T-cell (primary cell): ENCODE measurements at regions not wholly inside any gene's neighbourhood (a gene's known extent, or its start where the extent isn't known, plus 50 kb on each side); places are given as distances from the start of the nearest gene placed in this dataset.

ENCODE experiments used
- ATAC-seq, 4 experiments: fragments of 200-7000 bp in 3 of 4; fragments of 150-1000 bp in 1 of 4; cut with Tn5 transposase; replicated peaks in 1 of 4; 1 replicate in 3 of 4; 2 replicates in 1 of 4; pipeline ENCODE4 v1.10.0; 2021; ENCODE audit warnings: moderate library complexity in 3 of 4, mild to moderate bottlenecking in 2 of 4, moderate number of reproducible peaks in 1 of 4
- CTCF ChIA-PET, 2 donors: fragments of 300-600 bp; sonication (Branson Sonifier 250); formaldehyde crosslinking; loops; one replicate each; lab custom pipeline; 2022; ENCODE audit warnings: antibody characterized with exemption in 2 of 2; lab: Charles Lee
- POLR2A ChIA-PET, 2 donors: fragments of 300-600 bp; sonication (Branson Sonifier 250); formaldehyde crosslinking; loops; one replicate each; lab custom pipeline; 2022; ENCODE audit warnings: antibody characterized with exemption in 2 of 2; lab: Charles Lee
- DNase-seq, 35 experiments: peaks; one replicate each; pipeline versions ENCODE4 v3.0.0 to v3.0.0-alpha.2; 2013 to 2023
- H3K27ac ChIP-seq: one replicate; pipeline ENCODE4 v1.5.1; 2013; ENCODE audit warnings: low read length
- H3K27me3 ChIP-seq, 2 experiments: replicated peaks in 1 of 2; 1 replicate in 1 of 2; 2 replicates in 1 of 2; pipeline versions ENCODE4 v1.6.1 to v1.7.0; 2013; ENCODE audit warnings: low read length in 1 of 2, mixed read lengths in 1 of 2; ENCODE audit not compliant: control insufficient read depth in 2 of 2, insufficient read depth in 2 of 2; ENCODE audit errors: extremely low read depth in 1 of 2
- H3K36me3 ChIP-seq, 2 donors: 1 replicate in 1 of 2; 2 replicates in 1 of 2; pipeline versions ENCODE4 v1.6.1 to v1.7.0; 2013; ENCODE audit warnings: low read length in 1 of 2; ENCODE audit not compliant: control insufficient read depth in 2 of 2, insufficient read depth in 1 of 2; ENCODE audit errors: extremely low read depth in 1 of 2
- H3K4me1 ChIP-seq, 2 experiments: 1 replicate in 1 of 2; 2 replicates in 1 of 2; pipeline versions ENCODE4 v1.6.1 to v1.7.0; 2013; ENCODE audit warnings: low read length in 2 of 2, mixed read lengths in 1 of 2; ENCODE audit not compliant: insufficient read depth in 2 of 2, control insufficient read depth in 1 of 2; ENCODE audit errors: extremely low read depth in 1 of 2
- H3K4me3 ChIP-seq, 2 donors: 1 replicate in 1 of 2; 2 replicates in 1 of 2; pipeline versions ENCODE4 v1.5.1 to v1.7.0; 2013; ENCODE audit warnings: mild to moderate bottlenecking in 2 of 2, low read length in 1 of 2, moderate library complexity in 1 of 2; ENCODE audit not compliant: control insufficient read depth in 1 of 2; ENCODE audit errors: extremely low read depth in 1 of 2
- H3K9me3 ChIP-seq: 2 replicates; pipeline ENCODE4 v1.7.0; 2013
- H3K27ac Mint-ChIP-seq, 2 donors: one replicate each; pipeline ENCODE4 v1.8.0; 2020 to 2021; ENCODE audit warnings: mild to moderate bottlenecking in 2 of 2, mixed read lengths in 2 of 2
- H3K27me3 Mint-ChIP-seq, 2 donors: one replicate each; pipeline ENCODE4 v1.8.0; 2021 to 2022; ENCODE audit warnings: mixed read lengths in 2 of 2
- H3K36me3 Mint-ChIP-seq: one replicate; pipeline ENCODE4 v1.8.0; 2021; ENCODE audit warnings: mixed read lengths
- H3K4me1 Mint-ChIP-seq, 3 donors: one replicate each; pipeline ENCODE4 v1.8.0; 2020 to 2022; ENCODE audit warnings: mixed read lengths in 3 of 3, mild to moderate bottlenecking in 1 of 3
- H3K4me3 Mint-ChIP-seq, 3 donors: one replicate each; pipeline ENCODE4 v1.8.0; 2020 to 2022; ENCODE audit warnings: mild to moderate bottlenecking in 3 of 3, mixed read lengths in 3 of 3, moderate library complexity in 3 of 3
- H3K9me3 Mint-ChIP-seq, 3 donors: one replicate each; pipeline ENCODE4 v1.8.0; 2020 to 2022; ENCODE audit warnings: mixed read lengths in 3 of 3
- WGBS: methylation state at CpG from one replicate; pipeline ENCODE4 v1.1.5; 2013; ENCODE audit warnings: missing lambda C conversion rate; ENCODE audit not compliant: insufficient coverage; 5-methylcytosine and 5-hydroxymethylcytosine counted together

GRCh38 chr1:38464071-38464661, 395.4 kb downstream of the RRAGC start:
- Mint-ChIP-seq H3K36me3 (no peaks in the 10 kb centered on the region), H3K27me3 (peaks cover 25 to 37% of the 10 kb centered on the region in 2 donors), H3K9me3 (peaks cover 0 to 5% (median 2%) of the 10 kb centered on the region in 3 donors), H3K4me3 (no peak overlapping the region), H3K4me1 (no peaks in the 10 kb centered on the region), H3K27ac (no peak overlapping the region)
- ATAC-seq, result no peak
- POLR2A ChIA-PET, result no interaction called here
- CTCF ChIA-PET, result no interaction called here
- DNase-seq, result no peak
- no peaks in the 10 kb centered on the region for H3K9me3 ChIP-seq
- no peak overlapping the region for H3K4me3 ChIP-seq
- 66% methylated on average over 4 of the region's 7 CpGs for WGBS
- H3K36me3 ChIP-seq, result no peaks in the 10 kb centered on the region
- H3K27me3 ChIP-seq, result peaks cover 2 to 6% of the 10 kb centered on the region in 2 experiments
- no peaks in the 10 kb centered on the region for H3K4me1 ChIP-seq
- H3K27ac ChIP-seq, result no peak overlapping the region

GRCh38 chr1:38463074-38463473, 396.5 kb downstream of the RRAGC start:
- H3K4me3 ChIP-seq, result no peak overlapping the region
- DNase-seq, result no peak
- ChIA-PET CTCF (no interaction called here), POLR2A (no interaction called here)
- Mint-ChIP-seq H3K9me3 (peaks cover 0 to 5% (median 2%) of the 10 kb centered on the region in 3 donors), H3K4me1 (no peaks in the 10 kb centered on the region), H3K4me3 (no peak overlapping the region), H3K27ac (no peak overlapping the region), H3K27me3 (peaks cover 22 to 32% of the 10 kb centered on the region in 2 donors), H3K36me3 (no peaks in the 10 kb centered on the region)
- H3K9me3 ChIP-seq, result no peaks in the 10 kb centered on the region
- H3K36me3 ChIP-seq, result no peaks in the 10 kb centered on the region
- H3K27ac ChIP-seq, result no peak overlapping the region
- ATAC-seq, result no peak
- no peaks in the 10 kb centered on the region for H3K4me1 ChIP-seq
- H3K27me3 ChIP-seq, result peaks cover 2 to 3% of the 10 kb centered on the region in 2 experiments

- no peaks in the 10 kb centered on the region for H3K36me3 Mint-ChIP-seq
- no peak for ATAC-seq
- H3K4me1 ChIP-seq, result no peaks in the 10 kb centered on the region
- H3K9me3 ChIP-seq, result no peaks in the 10 kb centered on the region
- H3K27ac Mint-ChIP-seq, result no peak overlapping the region
- H3K4me3 Mint-ChIP-seq, result no peak overlapping the region
- POLR2A ChIA-PET, result no interaction called here
- DNase-seq, result no peak
- peaks cover 6 to 30% of the 10 kb centered on the region in 2 donors for H3K27me3 Mint-ChIP-seq
- no peak overlapping the region for H3K4me3 ChIP-seq
- no peak overlapping the region for H3K27ac ChIP-seq
- WGBS, result 72% methylated on average over 2 of the region's 2 CpGs
- peaks cover 0 to 19% of the 10 kb centered on the region in 2 experiments for H3K27me3 ChIP-seq
- H3K36me3 ChIP-seq, result no peaks in the 10 kb centered on the region
- H3K9me3 Mint-ChIP-seq, result no peaks in the 10 kb centered on the region
- H3K4me1 Mint-ChIP-seq, result no peaks in the 10 kb centered on the region
- CTCF ChIA-PET, result no interaction called here
Observed at GRCh38 chr1:38456531-38456876, 403.1 kb downstream of the RRAGC start.

- Histone ChIP-seq H3K27me3 (peaks cover 0 to 19% of the 10 kb centered on the region in 2 experiments), H3K9me3 (no peaks in the 10 kb centered on the region), H3K4me1 (no peaks in the 10 kb centered on the region), H3K27ac (no peak overlapping the region), H3K36me3 (no peaks in the 10 kb centered on the region), H3K4me3 (no peak overlapping the region)
- POLR2A ChIA-PET, result no interaction called here
- CTCF ChIA-PET, result no interaction called here
- no peak overlapping the region for H3K4me3 Mint-ChIP-seq
- 83% methylated on average over 15 of the region's 16 CpGs for WGBS
- DNase-seq (no peak), ATAC-seq (no peak)
- peaks cover 6 to 32% of the 10 kb centered on the region in 2 donors for H3K27me3 Mint-ChIP-seq
- no peaks in the 10 kb centered on the region for H3K9me3 Mint-ChIP-seq
- no peaks in the 10 kb centered on the region for H3K36me3 Mint-ChIP-seq
- no peaks in the 10 kb centered on the region for H3K4me1 Mint-ChIP-seq
- H3K27ac Mint-ChIP-seq, result no peak overlapping the region
Observed at GRCh38 chr1:38455829-38456530, 403.6 kb downstream of the RRAGC start.

- H3K4me3 Mint-ChIP-seq, result no peak overlapping the region
- no peak overlapping the region for H3K27ac Mint-ChIP-seq
- no peak for ATAC-seq
- Histone ChIP-seq H3K36me3 (no peaks in the 10 kb centered on the region), H3K27ac (no peak overlapping the region), H3K4me1 (no peaks in the 10 kb centered on the region), H3K9me3 (no peaks in the 10 kb centered on the region), H3K4me3 (no peak overlapping the region), H3K27me3 (peaks cover 0 to 21% of the 10 kb centered on the region in 2 experiments)
- 88% methylated on average over 7 of the region's 9 CpGs for WGBS
- H3K36me3 Mint-ChIP-seq, result no peaks in the 10 kb centered on the region
- POLR2A ChIA-PET, result no interaction called here
- peaks cover 6 to 32% of the 10 kb centered on the region in 2 donors for H3K27me3 Mint-ChIP-seq
- no peak for DNase-seq
- CTCF ChIA-PET, result no interaction called here
- no peaks in the 10 kb centered on the region for H3K4me1 Mint-ChIP-seq
- no peaks in the 10 kb centered on the region for H3K9me3 Mint-ChIP-seq
Observed at GRCh38 chr1:38454749-38455441, 404.7 kb downstream of the RRAGC start.

- Histone ChIP-seq H3K4me1 (no peaks in the 10 kb centered on the region), H3K4me3 (no peak overlapping the region), H3K9me3 (no peaks in the 10 kb centered on the region), H3K27ac (no peak overlapping the region), H3K27me3 (peaks cover 0 to 22% of the 10 kb centered on the region in 2 experiments), H3K36me3 (no peaks in the 10 kb centered on the region)
- no peaks in the 10 kb centered on the region for H3K4me1 Mint-ChIP-seq
- H3K4me3 Mint-ChIP-seq, result no peak overlapping the region
- DNase-seq (no peak), ATAC-seq (no peak)
- H3K9me3 Mint-ChIP-seq, result no peaks in the 10 kb centered on the region
- no peaks in the 10 kb centered on the region for H3K36me3 Mint-ChIP-seq
- 70% methylated on average over 2 of the region's 5 CpGs for WGBS
- H3K27ac Mint-ChIP-seq, result no peak overlapping the region
- peaks cover 3 to 27% of the 10 kb centered on the region in 2 donors for H3K27me3 Mint-ChIP-seq
- POLR2A ChIA-PET, result no interaction called here
- CTCF ChIA-PET, result no interaction called here
Observed at GRCh38 chr1:38454236-38454635, 405.3 kb downstream of the RRAGC start.
